HUES64 (cell line): ENCODE measurements at regions not wholly inside any gene's neighbourhood (a gene's known extent, or its start where the extent isn't known, plus 50 kb on each side); places are given as distances from the start of the nearest gene placed in this dataset.
"Not testable (repeated sequence)": the region's sequence is repeated elsewhere in the genome, so short reads cannot be mapped to it uniquely, and the experiment has no call there.

Experiments
- H3K27ac ChIP-seq: 2 replicates; pipeline ENCODE4 v1.7.0; 2013; ENCODE audit warnings: low read depth, low read length, inconsistent platforms
- H3K27me3 ChIP-seq: 2 replicates; pipeline ENCODE4 v1.6.1; 2013; ENCODE audit warnings: mild to moderate bottlenecking, low read length; ENCODE audit not compliant: insufficient read depth
- H3K36me3 ChIP-seq: 2 replicates; pipeline ENCODE4 v1.6.1; 2013; ENCODE audit warnings: mild to moderate bottlenecking, low read length; ENCODE audit not compliant: insufficient read depth
- H3K4me1 ChIP-seq: 2 replicates; pipeline ENCODE4 v1.6.1; 2013; ENCODE audit warnings: mild to moderate bottlenecking, low read length, moderate library complexity; ENCODE audit not compliant: insufficient read depth
- H3K4me3 ChIP-seq: 2 replicates; pipeline ENCODE4 v1.5.1; 2013; ENCODE audit warnings: mild to moderate bottlenecking, low read length, moderate library complexity
- H3K9ac ChIP-seq: 2 replicates; pipeline ENCODE4 v1.6.1; 2013; ENCODE audit warnings: mild to moderate bottlenecking, low read depth, low read length
- H3K9me3 ChIP-seq: 2 replicates; pipeline ENCODE4 v1.6.1; 2013; ENCODE audit warnings: low read depth, low read length; ENCODE audit not compliant: insufficient read depth
- WGBS: fragments of 150-250, 120-280 bp; methylation state at CpG from one replicate; pipeline ENCODE4 v1.1.7; 2013; ENCODE audit warnings: missing lambda C conversion rate; 5-methylcytosine and 5-hydroxymethylcytosine counted together

- 96% methylated on average over 5 of the region's 5 CpGs for WGBS
- H3K9ac ChIP-seq, result no peak overlapping the region
These were observed 983.9 kb upstream of the CNTN5 start for GRCh38 chr11:98036810-98037209.

GRCh38 chr11:98040061-98040808 lies 980.5 kb upstream of the CNTN5 start:
- H3K4me3 ChIP-seq, result no peak overlapping the region
- H3K9ac ChIP-seq, result no peak overlapping the region
- WGBS, result 82% methylated on average over 3 of the region's 4 CpGs
- no peak overlapping the region for H3K27ac ChIP-seq
- H3K27me3 ChIP-seq, result no peaks in the 10 kb centered on the region
- H3K9me3 ChIP-seq, result no peaks in the 10 kb centered on the region
- no peaks in the 10 kb centered on the region for H3K36me3 ChIP-seq
- no peaks in the 10 kb centered on the region for H3K4me1 ChIP-seq

More at GRCh38 chr11:98036810-98037209, 983.9 kb upstream of the CNTN5 start:
- Histone ChIP-seq H3K4me3 (no peak overlapping the region), H3K27ac (no peak overlapping the region), H3K4me1 (no peaks in the 10 kb centered on the region), H3K9me3 (no peaks in the 10 kb centered on the region), H3K36me3 (no peaks in the 10 kb centered on the region), H3K27me3 (no peaks in the 10 kb centered on the region)

GRCh38 chr11:98047647-98048046 lies 973.1 kb upstream of the CNTN5 start:
- no peak overlapping the region for H3K9ac ChIP-seq
- no peaks in the 10 kb centered on the region for H3K9me3 ChIP-seq
- no peak overlapping the region for H3K4me3 ChIP-seq
- WGBS, result 96% methylated on average over 3 of the region's 3 CpGs
- no peaks in the 10 kb centered on the region for H3K36me3 ChIP-seq
- H3K27ac ChIP-seq, result no peak overlapping the region
- H3K27me3 ChIP-seq, result no peaks in the 10 kb centered on the region
- no peaks in the 10 kb centered on the region for H3K4me1 ChIP-seq

- 95% methylated on average over 1 of the region's 2 CpGs for WGBS
- H3K9me3 ChIP-seq, result no peaks in the 10 kb centered on the region
- H3K4me3 ChIP-seq, result no peak overlapping the region
These were observed 966.9 kb upstream of the CNTN5 start for GRCh38 chr11:98053851-98054250.

GRCh38 chr11:98056945-98057344 lies 963.8 kb upstream of the CNTN5 start:
- 88% methylated on average over 1 of the region's 1 CpG for WGBS
- no peaks in the 10 kb centered on the region for H3K4me1 ChIP-seq
- H3K9ac ChIP-seq, result no peak overlapping the region
- no peaks in the 10 kb centered on the region for H3K27me3 ChIP-seq
- H3K9me3 ChIP-seq, result no peaks in the 10 kb centered on the region
- no peaks in the 10 kb centered on the region for H3K36me3 ChIP-seq
- no peak overlapping the region for H3K27ac ChIP-seq
- H3K4me3 ChIP-seq, result no peak overlapping the region

More at GRCh38 chr11:98053851-98054250, 966.9 kb upstream of the CNTN5 start:
- H3K27me3 ChIP-seq, result no peaks in the 10 kb centered on the region
- H3K27ac ChIP-seq, result no peak overlapping the region
- H3K36me3 ChIP-seq, result no peaks in the 10 kb centered on the region
- no peak overlapping the region for H3K9ac ChIP-seq
- H3K4me1 ChIP-seq, result no peaks in the 10 kb centered on the region

GRCh38 chr11:98059488-98059887 lies 961.3 kb upstream of the CNTN5 start:
- no peaks in the 10 kb centered on the region for H3K36me3 ChIP-seq
- H3K4me1 ChIP-seq, result no peaks in the 10 kb centered on the region
- no peak overlapping the region for H3K9ac ChIP-seq
- no peaks in the 10 kb centered on the region for H3K9me3 ChIP-seq
- WGBS, result 61% methylated on average over 4 of the region's 7 CpGs
- no peaks in the 10 kb centered on the region for H3K27me3 ChIP-seq
- H3K4me3 ChIP-seq, result no peak overlapping the region
- no peak overlapping the region for H3K27ac ChIP-seq

GRCh38 chr11:98060759-98061158 lies 960.0 kb upstream of the CNTN5 start:
- no peak overlapping the region for H3K4me3 ChIP-seq
- H3K27me3 ChIP-seq, result no peaks in the 10 kb centered on the region
- H3K36me3 ChIP-seq, result no peaks in the 10 kb centered on the region
- H3K4me1 ChIP-seq, result no peaks in the 10 kb centered on the region
- no peaks in the 10 kb centered on the region for H3K9me3 ChIP-seq
- no CpG with 5 or more reads among the region's 1 CpG for WGBS
- H3K27ac ChIP-seq, result no peak overlapping the region
- no peak overlapping the region for H3K9ac ChIP-seq

GRCh38 chr11:98061858-98062257 lies 958.9 kb upstream of the CNTN5 start:
- Histone ChIP-seq H3K9me3 (no peaks in the 10 kb centered on the region), H3K27me3 (no peaks in the 10 kb centered on the region), H3K27ac (no peak overlapping the region), H3K4me3 (no peak overlapping the region), H3K9ac (no peak overlapping the region), H3K4me1 (no peaks in the 10 kb centered on the region; the same call in 1 of the 2 replicates), H3K36me3 (no peaks in the 10 kb centered on the region)
- WGBS, result 86% methylated on average over 2 of the region's 2 CpGs

- H3K4me3 ChIP-seq, result no peak overlapping the region
- no peak overlapping the region for H3K27ac ChIP-seq
- H3K9ac ChIP-seq, result no peak overlapping the region
- no peaks in the 10 kb centered on the region for H3K27me3 ChIP-seq
- H3K4me1 ChIP-seq, result no peaks in the 10 kb centered on the region; the same call in 1 of the 2 replicates
- H3K36me3 ChIP-seq, result no peaks in the 10 kb centered on the region
- WGBS, result no CpG with 5 or more reads among the region's 1 CpG
- H3K9me3 ChIP-seq, result no peaks in the 10 kb centered on the region
These were observed 958.0 kb upstream of the CNTN5 start for GRCh38 chr11:98062714-98063113.

- Histone ChIP-seq H3K4me3 (no peak overlapping the region), H3K27ac (no peak overlapping the region), H3K9me3 (no peaks in the 10 kb centered on the region), H3K36me3 (no peaks in the 10 kb centered on the region), H3K4me1 (peaks cover 8% of the 10 kb centered on the region; the same call in 1 of the 2 replicates), H3K9ac (no peak overlapping the region), H3K27me3 (no peaks in the 10 kb centered on the region)
- 88% methylated on average over 1 of the region's 1 CpG for WGBS
These were observed 952.5 kb upstream of the CNTN5 start for GRCh38 chr11:98068251-98068650.

- H3K4me1 ChIP-seq, H3K36me3 ChIP-seq, H3K27me3 ChIP-seq, H3K4me3 ChIP-seq, H3K9me3 ChIP-seq, H3K9ac ChIP-seq, H3K27ac ChIP-seq: not testable (repeated sequence)
- 91% methylated on average over 16 of the region's 16 CpGs for WGBS
These were observed 951.6 kb upstream of the CNTN5 start for GRCh38 chr11:98069147-98069546.

GRCh38 chr11:98069861-98070260 lies 950.9 kb upstream of the CNTN5 start:
- 87% methylated on average over 13 of the region's 13 CpGs for WGBS
- peaks cover 8% of the 10 kb centered on the region; the same call in 1 of the 2 replicates for H3K4me1 ChIP-seq
- no peak overlapping the region for H3K4me3 ChIP-seq
- H3K9me3 ChIP-seq, result no peaks in the 10 kb centered on the region
- no peaks in the 10 kb centered on the region for H3K36me3 ChIP-seq
- no peak overlapping the region for H3K9ac ChIP-seq
- H3K27me3 ChIP-seq, result no peaks in the 10 kb centered on the region
- H3K27ac ChIP-seq, result no peak overlapping the region
